ENCODE measurements at regions not wholly inside any gene's neighbourhood (a gene's known extent, or its start where the extent isn't known, plus 50 kb on each side); places are given as distances from the start of the nearest gene placed in this dataset.

DNA sequence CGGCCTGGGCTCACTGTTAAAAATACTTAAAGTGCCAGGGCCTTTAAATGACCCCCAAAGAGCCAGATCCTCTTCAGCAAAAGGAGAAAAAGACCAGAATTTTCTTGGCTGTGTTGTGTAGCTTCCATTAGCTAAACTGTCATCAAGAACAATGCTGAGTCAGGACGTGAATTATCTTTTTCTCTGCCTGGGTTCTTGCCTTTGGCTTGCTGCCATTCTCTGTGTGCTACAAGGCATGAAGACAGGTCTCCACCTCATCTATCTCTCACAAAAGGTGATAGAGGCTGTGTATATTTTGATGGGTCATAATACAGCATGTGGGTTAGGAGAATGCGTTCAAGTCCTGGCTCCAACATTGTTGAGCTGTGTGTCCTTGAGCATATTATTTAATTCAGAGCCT, 52.4 kb upstream of the SELENOK start:
- no peak for DNase-seq

DNA sequence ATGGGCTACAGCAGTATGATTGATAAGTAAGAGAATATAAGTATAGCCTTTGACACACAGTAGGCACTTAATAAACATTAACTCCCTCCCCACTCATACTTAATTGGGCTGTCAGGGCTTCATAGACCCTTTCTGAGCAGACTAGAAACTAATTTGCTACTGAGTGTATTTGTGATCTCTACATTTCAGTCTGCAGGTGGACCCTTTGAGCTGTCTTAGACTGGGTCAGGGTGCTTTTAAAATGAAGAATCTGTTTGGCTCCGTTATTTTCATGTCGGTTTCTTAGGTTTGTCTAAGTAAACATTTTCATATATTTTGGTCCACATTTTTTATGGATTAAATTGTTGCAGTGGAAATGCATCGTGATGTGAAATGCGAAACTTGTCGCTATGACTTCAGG, 50.3 kb upstream of the SELENOK start:
- no peak for DNase-seq

Data from NCI-H1930 (cell line).